Prostate gland (tissue), 2 donors: ENCODE measurements at regions not wholly inside any gene's neighbourhood (a gene's known extent, or its start where the extent isn't known, plus 50 kb on each side); places are given as distances from the start of the nearest gene placed in this dataset.

Experiments
- CTCF ChIP-seq, 4 experiments: fragments of 200-600 bp in 2 of 4; fragments of 450-650 bp in 2 of 4; sonication (generic) in 2 of 4; IDR thresholded peaks; 1 replicate in 3 of 4; 2 replicates in 1 of 4; pipeline ENCODE4 v1.5.1; 2016 to 2019; ENCODE audit warnings: antibody characterized with exemption in 4 of 4, mild to moderate bottlenecking in 2 of 4, moderate library complexity in 2 of 4
- POLR2A ChIP-seq: fragments of 450-650 bp; IDR thresholded peaks from one replicate; pipeline ENCODE4 v1.6.1; 2016; ENCODE audit warnings: antibody characterized with exemption, mild to moderate bottlenecking

DNA sequence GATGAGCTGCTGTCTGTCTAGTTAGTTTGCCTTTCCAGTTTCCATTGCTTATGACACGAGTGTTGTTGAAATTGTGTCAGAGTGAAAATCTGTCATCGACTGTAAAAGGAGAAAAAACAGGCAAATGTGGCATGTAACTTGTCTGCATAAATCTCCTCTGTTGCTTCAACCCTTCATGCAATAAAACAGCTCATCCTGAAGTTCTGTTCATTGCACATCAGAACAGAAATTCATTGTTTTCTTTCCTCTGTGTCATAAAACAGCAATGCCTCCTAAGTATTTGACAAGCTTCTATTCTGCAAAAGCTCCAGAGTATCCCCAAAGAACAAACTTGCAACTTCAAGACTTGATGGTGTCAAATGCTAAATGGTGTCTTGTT, 432.1 kb downstream of the MEIS1 start:
- TF ChIP-seq POLR2A (no peak), CTCF (IDR thresholded peaks at IDR 0.05) (no peak)
